DOHH2 (cell line): ENCODE measurements at regions not wholly inside any gene's neighbourhood (a gene's known extent, or its start where the extent isn't known, plus 50 kb on each side); places are given as distances from the start of the nearest gene placed in this dataset.

Experiments used
- H3F3A ChIP-seq: fragments of 200-600 bp; sonication (generic), shearing (Covaris generic); 2 replicates; pipeline ENCODE4 v1.6.0; 2016; ENCODE audit warnings: antibody characterized with exemption, mild to moderate bottlenecking; ENCODE audit not compliant: control insufficient read depth, insufficient read depth
- H3K27ac ChIP-seq: fragments of 200-600 bp; sonication (generic); 2 replicates; pipeline ENCODE4 v1.5.1; 2014; ENCODE audit warnings: low read depth, mild to moderate bottlenecking, low read length, moderate library complexity
- H3K27me3 ChIP-seq: fragments of 200-600 bp; sonication (generic); 2 replicates; pipeline ENCODE4 v1.6.1; 2014; ENCODE audit warnings: mild to moderate bottlenecking, low read length, mixed read lengths; ENCODE audit not compliant: control insufficient read depth
- H3K36me3 ChIP-seq: fragments of 200-600 bp; sonication (generic); 2 replicates; pipeline ENCODE4 v1.6.1; 2014; ENCODE audit warnings: mild to moderate bottlenecking, low read length, moderate library complexity, mixed read lengths; ENCODE audit not compliant: control insufficient read depth
- H3K4me1 ChIP-seq: fragments of 200-600 bp; sonication (generic); 2 replicates; pipeline ENCODE4 v1.6.1; 2014; ENCODE audit warnings: mild to moderate bottlenecking, low read length, mixed read lengths; ENCODE audit not compliant: control insufficient read depth
- H3K4me2 ChIP-seq: fragments of 200-600 bp; sonication (generic); 2 replicates; pipeline ENCODE4 v1.6.0; 2014; ENCODE audit warnings: mild to moderate bottlenecking, low read length, moderate library complexity
- H3K4me3 ChIP-seq: fragments of 200-600 bp; sonication (generic); 2 replicates; pipeline ENCODE4 v1.5.1; 2014; ENCODE audit warnings: mild to moderate bottlenecking, low read length, mixed read lengths
- H3K79me2 ChIP-seq: fragments of 200-600 bp; sonication (generic); 2 replicates; pipeline ENCODE4 v1.6.1; 2014; ENCODE audit warnings: mild to moderate bottlenecking, low read length, mixed read lengths; ENCODE audit not compliant: control insufficient read depth
- H3K9me2 ChIP-seq: fragments of 200-600 bp; sonication (generic); replicated peaks from 2 replicates; pipeline ENCODE4 v1.6.1; 2014; ENCODE audit warnings: mild to moderate bottlenecking, low read length, mixed read lengths; ENCODE audit not compliant: control insufficient read depth
- H3K9me3 ChIP-seq: fragments of 200-600 bp; sonication (generic); 2 replicates; pipeline ENCODE4 v1.6.1; 2014; ENCODE audit warnings: antibody characterized with exemption, low read length, mixed read lengths; ENCODE audit not compliant: control insufficient read depth, insufficient read depth
- H4K20me1 ChIP-seq: fragments of 200-600 bp; sonication (generic); 2 replicates; pipeline ENCODE4 v1.6.0; 2014; ENCODE audit warnings: low read depth, mild to moderate bottlenecking, antibody characterized with exemption, low read length, moderate library complexity; ENCODE audit not compliant: control insufficient read depth, insufficient read depth
- EZH2phosphoT487 ChIP-seq: fragments of 200-600 bp; sonication (generic); IDR thresholded peaks from 2 replicates; pipeline ENCODE4 v1.6.1; 2017; ENCODE audit warnings: borderline replicate concordance, mild to moderate bottlenecking, antibody characterized with exemption, low read length, moderate library complexity, mixed read lengths
- TF ChIP-seq, protein P1 (sequence below): fragments of 200-600 bp; sonication (generic); IDR thresholded peaks from one replicate; pipeline ENCODE4 v1.5.1; 2014; ENCODE audit warnings: antibody characterized with exemption, mild to moderate bottlenecking, low read depth, low read length; ENCODE audit not compliant: poor library complexity, severe bottlenecking

DNA sequence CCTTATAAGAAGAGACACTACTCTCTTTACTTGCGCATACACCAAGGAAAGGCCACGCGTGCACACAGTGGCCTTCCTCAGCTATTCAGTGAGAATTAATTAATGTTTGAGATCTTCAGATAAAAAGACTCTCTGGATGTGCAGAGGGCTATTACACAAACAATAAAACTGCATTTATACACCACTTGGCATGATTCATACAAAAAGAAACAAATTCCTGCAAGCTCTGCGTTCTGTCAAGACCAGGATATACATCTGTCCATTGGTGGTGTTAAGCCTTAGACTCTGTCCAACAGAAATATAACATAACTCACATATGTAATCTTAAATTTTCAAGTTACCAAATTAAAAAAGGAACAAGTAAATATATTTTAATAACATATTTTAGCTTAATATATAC, 55.2 kb upstream of the TSC22D2 start:
- no peak overlapping the region for H3K4me2 ChIP-seq

DNA sequence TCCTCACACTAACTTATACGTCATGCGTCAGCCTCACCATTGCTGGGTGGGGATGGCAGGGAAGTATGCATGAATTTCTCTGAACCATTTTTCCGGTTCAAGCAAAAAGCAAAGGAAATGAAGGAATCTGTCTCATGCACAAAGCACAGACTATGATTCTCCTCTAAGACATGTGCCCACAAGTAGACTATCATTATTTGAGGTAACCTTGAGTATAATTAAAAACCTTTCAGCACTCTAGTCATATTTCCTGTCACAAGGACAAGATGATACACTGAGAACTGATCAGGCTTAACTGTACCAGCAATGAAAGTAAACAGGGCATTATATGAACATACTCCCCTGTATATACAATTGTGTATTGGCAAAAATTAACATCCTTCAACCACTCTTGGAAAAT, 56.7 kb upstream of the TSC22D2 start:
- H3K4me1 ChIP-seq: no peaks in the 10 kb centered on the region
- peaks cover 14% of the 10 kb centered on the region for H3K27me3 ChIP-seq
- no peak overlapping the region for H3K4me3 ChIP-seq
- no peaks in the 10 kb centered on the region for H4K20me1 ChIP-seq
- no peak overlapping the region for H3K27ac ChIP-seq
- no peaks in the 10 kb centered on the region for H3K36me3 ChIP-seq
- TF ChIP-seq, protein P1, sequence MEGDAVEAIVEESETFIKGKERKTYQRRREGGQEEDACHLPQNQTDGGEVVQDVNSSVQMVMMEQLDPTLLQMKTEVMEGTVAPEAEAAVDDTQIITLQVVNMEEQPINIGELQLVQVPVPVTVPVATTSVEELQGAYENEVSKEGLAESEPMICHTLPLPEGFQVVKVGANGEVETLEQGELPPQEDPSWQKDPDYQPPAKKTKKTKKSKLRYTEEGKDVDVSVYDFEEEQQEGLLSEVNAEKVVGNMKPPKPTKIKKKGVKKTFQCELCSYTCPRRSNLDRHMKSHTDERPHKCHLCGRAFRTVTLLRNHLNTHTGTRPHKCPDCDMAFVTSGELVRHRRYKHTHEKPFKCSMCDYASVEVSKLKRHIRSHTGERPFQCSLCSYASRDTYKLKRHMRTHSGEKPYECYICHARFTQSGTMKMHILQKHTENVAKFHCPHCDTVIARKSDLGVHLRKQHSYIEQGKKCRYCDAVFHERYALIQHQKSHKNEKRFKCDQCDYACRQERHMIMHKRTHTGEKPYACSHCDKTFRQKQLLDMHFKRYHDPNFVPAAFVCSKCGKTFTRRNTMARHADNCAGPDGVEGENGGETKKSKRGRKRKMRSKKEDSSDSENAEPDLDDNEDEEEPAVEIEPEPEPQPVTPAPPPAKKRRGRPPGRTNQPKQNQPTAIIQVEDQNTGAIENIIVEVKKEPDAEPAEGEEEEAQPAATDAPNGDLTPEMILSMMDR: no peak
- no peak for TF ChIP-seq EZH2phosphoT487
- H3K79me2 ChIP-seq: no peaks in the 10 kb centered on the region
- H3K4me2 ChIP-seq: no peak overlapping the region
- no peaks in the 10 kb centered on the region; the same call in 1 of the 2 replicates for H3K9me2 ChIP-seq
- H3K9me3 ChIP-seq: no peaks in the 10 kb centered on the region
- no peaks in the 10 kb centered on the region for H3F3A ChIP-seq

More for the DNA sequence above, 55.2 kb upstream of the TSC22D2 start:
- Histone ChIP-seq H3K36me3 (no peaks in the 10 kb centered on the region), H4K20me1 (no peaks in the 10 kb centered on the region), H3K9me3 (no peaks in the 10 kb centered on the region), H3K27me3 (peaks cover 5% of the 10 kb centered on the region; the same call in 1 of the 2 replicates), H3K4me1 (no peaks in the 10 kb centered on the region), H3K79me2 (no peaks in the 10 kb centered on the region), H3F3A (no peaks in the 10 kb centered on the region), H3K9me2 (no peaks in the 10 kb centered on the region), H3K4me3 (no peak overlapping the region), H3K27ac (no peak overlapping the region)
- no peak for TF ChIP-seq EZH2phosphoT487
- TF ChIP-seq, protein P1: no peak

DNA sequence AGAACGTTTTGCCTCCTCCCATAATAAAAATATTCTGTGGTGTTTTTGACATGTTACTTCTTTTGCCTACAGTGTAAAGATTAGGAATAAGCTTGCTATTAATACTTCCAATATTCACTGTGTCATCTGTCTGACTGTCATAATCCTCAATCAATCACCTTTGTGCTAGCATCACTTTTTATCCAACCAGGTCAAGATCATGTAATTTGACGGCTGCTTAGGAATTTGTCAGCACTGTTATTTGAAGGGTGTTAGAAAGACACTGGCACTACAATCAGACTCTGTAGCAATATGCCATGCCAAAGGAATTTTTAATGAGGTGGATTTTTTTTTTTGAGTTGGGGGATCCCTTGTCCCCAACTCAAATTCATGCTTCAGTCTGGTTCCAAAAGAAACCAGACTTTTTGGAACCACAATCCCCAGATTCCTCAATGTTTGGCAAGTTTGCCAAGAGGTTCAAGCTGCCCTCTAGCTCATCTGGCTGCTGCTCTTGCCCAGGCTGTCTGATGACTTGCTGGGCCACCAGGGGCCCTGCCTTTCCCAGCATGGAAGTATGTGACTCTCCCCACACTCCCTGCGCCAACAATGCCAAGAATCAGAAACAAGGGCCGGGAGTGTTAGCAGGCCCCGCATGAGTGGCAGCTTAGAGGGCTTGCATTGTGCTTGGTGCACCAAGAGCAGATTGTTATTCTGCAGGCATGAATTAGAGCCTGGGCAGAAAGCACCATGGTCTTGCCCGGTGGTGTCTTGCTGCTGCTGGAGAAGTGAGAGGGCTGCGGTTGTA, 58.6 kb upstream of the TSC22D2 start:
- no peaks in the 10 kb centered on the region for H3K36me3 ChIP-seq
- TF ChIP-seq, protein P1: no peak
- TF ChIP-seq EZH2phosphoT487: no peak
- H3K4me2 ChIP-seq: no peak overlapping the region

More for the DNA sequence above, 58.6 kb upstream of the TSC22D2 start:
- H3K4me1 ChIP-seq: no peaks in the 10 kb centered on the region
- no peaks in the 10 kb centered on the region for H3K79me2 ChIP-seq
- no peaks in the 10 kb centered on the region; the same call in 1 of the 2 replicates for H3K9me2 ChIP-seq
- H3F3A ChIP-seq: no peaks in the 10 kb centered on the region
- no peaks in the 10 kb centered on the region for H3K9me3 ChIP-seq
- H3K4me3 ChIP-seq: no peak overlapping the region
- no peaks in the 10 kb centered on the region for H4K20me1 ChIP-seq
- H3K27ac ChIP-seq: no peak overlapping the region
- H3K27me3 ChIP-seq: peaks cover 14% of the 10 kb centered on the region
